GM23338 (cell line): ENCODE measurements at regions not wholly inside any gene's neighbourhood (a gene's known extent, or its start where the extent isn't known, plus 50 kb on each side); places are given as distances from the start of the nearest gene placed in this dataset.
A peak's percentile ranks its signal among the peaks of the same experiment; 100 is the strongest.

Experiments used
- ATAC-seq: fragments of 200-7000 bp; cut with Tn5 transposase; 3 replicates; pipeline ENCODE4 v1.9.1; 2020
- DNase-seq: peaks from one replicate; pipeline ENCODE4 v3.0.0-alpha.2; 2015; ENCODE audit warnings: low spot score
- H2AFZ ChIP-seq: fragments of 200-600 bp; sonication (generic); 2 replicates; pipeline ENCODE4 v1.8.0; 2016; ENCODE audit warnings: antibody characterized with exemption, mild to moderate bottlenecking, moderate library complexity
- H3F3A ChIP-seq: fragments of 200-600 bp; sonication (generic); replicated peaks from 2 replicates; pipeline ENCODE4 v1.8.0; 2017; ENCODE audit warnings: antibody characterized with exemption, mixed run types, low read depth
- H3K27ac ChIP-seq: fragments of 200-600 bp; sonication (generic); 2 replicates; pipeline ENCODE4 v1.6.1; 2016; ENCODE audit warnings: low read depth
- H3K27me3 ChIP-seq: fragments of 200-600 bp; sonication (generic); 2 replicates; pipeline ENCODE4 v1.8.0; 2016; ENCODE audit warnings: mild to moderate bottlenecking, mixed run types, moderate library complexity; ENCODE audit not compliant: insufficient read depth
- H3K36me3 ChIP-seq: fragments of 200-600 bp; sonication (generic); 2 replicates; pipeline ENCODE4 v1.8.0; 2016; ENCODE audit warnings: mild to moderate bottlenecking; ENCODE audit not compliant: insufficient read depth
- H3K4me1 ChIP-seq: fragments of 200-600 bp; sonication (generic); 2 replicates; pipeline ENCODE4 v1.8.0; 2016; ENCODE audit warnings: mild to moderate bottlenecking, moderate library complexity; ENCODE audit not compliant: insufficient read depth
- H3K4me2 ChIP-seq: fragments of 200-600 bp; sonication (generic); 2 replicates; pipeline ENCODE4 v1.7.1; 2017; ENCODE audit warnings: mixed run types
- H3K4me3 ChIP-seq: fragments of 200-600 bp; sonication (generic); 2 replicates; pipeline ENCODE4 v1.6.1; 2016; ENCODE audit warnings: mixed run types
- H3K79me2 ChIP-seq: fragments of 200-600 bp; sonication (generic); replicated peaks from 2 replicates; pipeline ENCODE4 v1.8.0; 2017; ENCODE audit warnings: mild to moderate bottlenecking; ENCODE audit not compliant: insufficient read depth
- H3K9me2 ChIP-seq: fragments of 200-600 bp; sonication (generic); 2 replicates; pipeline ENCODE4 v1.8.0; 2017; ENCODE audit not compliant: insufficient read depth
- H4K20me1 ChIP-seq: fragments of 200-600 bp; sonication (generic); replicated peaks from 2 replicates; pipeline ENCODE4 v1.8.0; 2017; ENCODE audit warnings: mild to moderate bottlenecking; ENCODE audit not compliant: insufficient read depth
- H3K27ac Mint-ChIP-seq: 2 replicates; pipeline ENCODE4 v1.8.0; 2020; ENCODE audit warnings: inconsistent platforms, mild to moderate bottlenecking, moderate library complexity, mixed read lengths
- H3K27me3 Mint-ChIP-seq: 3 replicates; pipeline ENCODE4 v1.8.0; 2022; ENCODE audit warnings: low read depth, mild to moderate bottlenecking, moderate library complexity, mixed read lengths, inconsistent platforms; ENCODE audit not compliant: insufficient read depth, poor library complexity
- H3K36me3 Mint-ChIP-seq: 3 replicates; pipeline ENCODE4 v1.8.0; 2021; ENCODE audit warnings: low read depth, mild to moderate bottlenecking, inconsistent platforms, moderate library complexity, mixed read lengths
- H3K4me1 Mint-ChIP-seq: 3 replicates; pipeline ENCODE4 v1.8.0; 2020; ENCODE audit warnings: mild to moderate bottlenecking, inconsistent platforms, mixed read lengths
- H3K4me3 Mint-ChIP-seq: 3 replicates; pipeline ENCODE4 v1.8.0; 2021; ENCODE audit warnings: moderate library complexity, mild to moderate bottlenecking, inconsistent platforms, mixed read lengths
- H3K9me3 Mint-ChIP-seq: 3 replicates; pipeline ENCODE4 v1.8.0; 2020; ENCODE audit warnings: moderate library complexity, mild to moderate bottlenecking, inconsistent platforms, mixed read lengths
- CREB1 ChIP-seq: fragments of 250-450 bp; sonication (Bioruptor Pico); IDR thresholded peaks from 2 replicates; pipeline ENCODE4 v1.5.0; 2020; ENCODE audit warnings: low read depth, mild to moderate bottlenecking, moderate library complexity
- EZH2 ChIP-seq: fragments of 200-600 bp; sonication (generic); IDR thresholded peaks from one replicate; pipeline ENCODE4 v1.8.0; 2017; ENCODE audit warnings: antibody characterized with exemption, mild to moderate bottlenecking, low read depth; ENCODE audit not compliant: unreplicated experiment
- EZH2phosphoT487 ChIP-seq: fragments of 200-600 bp; sonication (generic); IDR thresholded peaks from one replicate; pipeline ENCODE4 v1.8.1; 2018; ENCODE audit warnings: antibody characterized with exemption; ENCODE audit not compliant: unreplicated experiment
- JUNB ChIP-seq: IDR thresholded peaks from one replicate; pipeline ENCODE4 v1.6.1; 2016; ENCODE audit warnings: antibody characterized with exemption; ENCODE audit not compliant: unreplicated experiment
- NANOG ChIP-seq: IDR thresholded peaks from 2 replicates; pipeline ENCODE4 v1.6.1; 2016; ENCODE audit warnings: antibody characterized with exemption, borderline replicate concordance
- STAT1 ChIP-seq: IDR thresholded peaks from one replicate; pipeline ENCODE4 v1.6.1; 2016; ENCODE audit warnings: antibody characterized with exemption; ENCODE audit not compliant: unreplicated experiment
- ZNF114 ChIP-seq: fragments of 250-450 bp; sonication (Bioruptor Pico); IDR thresholded peaks from 2 replicates; pipeline ENCODE4 v1.5.0; 2020; ENCODE audit warnings: mild to moderate bottlenecking, moderate library complexity
- TF ChIP-seq, protein P1 (sequence below): IDR thresholded peaks from 2 replicates; pipeline ENCODE4 v1.6.1; 2016; ENCODE audit warnings: antibody characterized with exemption
- TF ChIP-seq, protein P2 (sequence below): IDR thresholded peaks from one replicate; pipeline ENCODE4 v1.6.1; 2018; ENCODE audit warnings: antibody characterized with exemption; ENCODE audit not compliant: unreplicated experiment

DNA sequence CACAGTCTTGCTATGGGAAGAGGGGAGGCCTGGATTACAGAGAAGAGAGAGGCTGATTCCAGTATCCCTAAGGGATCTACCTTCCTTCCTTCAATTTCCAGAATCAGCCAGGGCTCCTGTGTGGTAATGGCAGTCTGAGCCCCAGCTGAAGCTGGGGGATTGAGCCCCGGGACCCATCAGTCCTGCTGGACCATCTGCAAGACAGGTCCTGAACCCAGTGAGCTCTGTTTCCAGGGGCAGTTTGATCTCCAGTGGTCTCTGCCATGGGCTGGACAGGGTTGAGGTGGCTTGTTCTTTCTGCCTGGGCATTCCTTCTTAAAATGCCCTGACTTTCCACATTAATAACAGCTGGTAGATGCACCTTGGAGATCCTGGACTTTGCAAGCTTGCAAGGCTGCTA is 685.2 kb downstream of the TBL1XR1 start (continued):
- TF ChIP-seq, protein P1, sequence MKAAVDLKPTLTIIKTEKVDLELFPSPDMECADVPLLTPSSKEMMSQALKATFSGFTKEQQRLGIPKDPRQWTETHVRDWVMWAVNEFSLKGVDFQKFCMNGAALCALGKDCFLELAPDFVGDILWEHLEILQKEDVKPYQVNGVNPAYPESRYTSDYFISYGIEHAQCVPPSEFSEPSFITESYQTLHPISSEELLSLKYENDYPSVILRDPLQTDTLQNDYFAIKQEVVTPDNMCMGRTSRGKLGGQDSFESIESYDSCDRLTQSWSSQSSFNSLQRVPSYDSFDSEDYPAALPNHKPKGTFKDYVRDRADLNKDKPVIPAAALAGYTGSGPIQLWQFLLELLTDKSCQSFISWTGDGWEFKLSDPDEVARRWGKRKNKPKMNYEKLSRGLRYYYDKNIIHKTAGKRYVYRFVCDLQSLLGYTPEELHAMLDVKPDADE = no peak
- TF ChIP-seq CREB1 (no peak), STAT1 (no peak), EZH2phosphoT487 (no peak), NANOG (no peak), JUNB (no peak), EZH2 (no peak)

DNA sequence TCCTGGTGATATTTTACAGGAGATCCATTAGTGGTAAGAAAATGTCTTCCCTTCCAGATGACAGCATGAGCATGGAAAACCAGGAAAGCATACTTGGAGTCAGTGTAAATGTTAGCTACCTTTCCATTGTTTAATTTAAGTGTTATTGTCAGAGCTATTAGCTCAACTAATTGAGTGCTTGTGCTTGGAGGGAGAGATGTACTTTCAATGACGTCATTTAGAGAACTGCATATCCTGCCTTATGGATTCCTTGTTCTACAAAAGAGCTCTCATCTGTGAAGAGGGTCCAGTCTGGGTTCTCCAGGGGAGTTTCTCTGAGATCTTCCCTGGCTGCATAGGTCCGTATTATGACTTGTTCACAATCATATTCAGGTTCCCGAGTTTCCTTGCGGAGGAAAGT is 687.2 kb downstream of the TBL1XR1 start:
- 0 out of 2 replicates have a peak, but pooled peaks cover 7% of the 10 kb centered on the region for H3F3A ChIP-seq
- TF ChIP-seq, protein P1 = no peak
- H3K36me3 ChIP-seq = peaks cover 14% of the 10 kb centered on the region
- H3K9me2 ChIP-seq = 0 out of 2 replicates have a peak, but pooled peaks cover 14% of the 10 kb centered on the region
- H3K4me3 Mint-ChIP-seq = no peak overlapping the region
- no peak overlapping the region for H3K4me2 ChIP-seq
- no peak overlapping the region for H3K27ac ChIP-seq
- peaks cover 22% of the 10 kb centered on the region for H3K4me1 Mint-ChIP-seq
- peaks cover 3% of the 10 kb centered on the region for H3K27me3 Mint-ChIP-seq
- H3K27me3 ChIP-seq = no peaks in the 10 kb centered on the region
- H3K27ac Mint-ChIP-seq = no peak overlapping the region
- peaks cover 6% of the 10 kb centered on the region for H3K4me1 ChIP-seq
- no peak overlapping the region for H3K4me3 ChIP-seq
- H3K9me3 Mint-ChIP-seq = peaks cover 59% of the 10 kb centered on the region
- ATAC-seq (no peak), DNase-seq (no peak)
- no peak overlapping the region for H2AFZ ChIP-seq
- no peaks in the 10 kb centered on the region for H4K20me1 ChIP-seq
- peaks cover 74% of the 10 kb centered on the region for H3K36me3 Mint-ChIP-seq
- H3K79me2 ChIP-seq = no peaks in the 10 kb centered on the region

DNA sequence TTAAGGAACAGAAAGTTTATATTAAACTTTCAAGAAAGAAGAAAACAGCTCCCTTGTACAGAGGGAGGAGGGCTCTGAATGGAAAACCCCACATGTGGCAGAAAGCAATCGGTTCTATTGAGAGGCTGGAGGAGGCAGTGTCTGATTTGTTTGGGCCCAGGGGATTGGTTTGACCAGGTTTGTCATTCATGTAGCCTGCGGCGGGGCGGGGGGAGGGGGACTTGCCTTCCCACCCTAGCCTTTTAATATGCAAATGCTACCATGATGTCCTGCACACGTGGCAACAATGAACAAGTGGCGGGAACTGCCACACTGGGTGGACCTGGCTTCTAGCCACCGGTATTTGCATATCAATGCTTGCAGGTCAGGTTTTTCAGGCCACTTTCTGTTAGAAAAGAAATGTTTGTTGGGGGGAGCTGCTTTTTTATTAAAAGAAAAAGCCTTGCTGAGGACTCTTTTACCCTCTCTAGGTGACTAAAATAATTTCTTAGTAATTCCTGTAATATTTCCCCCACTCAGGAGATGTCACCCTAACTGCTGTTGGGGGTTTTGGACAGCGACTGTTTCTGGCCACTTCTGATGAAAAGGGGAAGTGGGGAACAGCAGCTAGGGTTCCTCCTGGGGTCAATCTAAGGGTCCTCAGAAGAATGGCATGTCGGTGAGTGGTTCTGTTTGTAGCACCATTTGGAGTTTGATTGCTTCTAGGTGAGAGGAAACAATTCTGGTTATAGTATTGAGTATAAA is 691.2 kb downstream of the TBL1XR1 start:
- H3K27ac ChIP-seq = peak overlapping the region; percentile 90
- peak; percentile 97 for ATAC-seq
- no peaks in the 10 kb centered on the region for H4K20me1 ChIP-seq
- Mint-ChIP-seq H3K27me3 (peaks cover 5% of the 10 kb centered on the region), H3K4me1 (peaks cover 23% of the 10 kb centered on the region), H3K36me3 (peaks cover 35% of the 10 kb centered on the region), H3K27ac (peak overlapping the region; percentile 94), H3K9me3 (peaks cover 20% of the 10 kb centered on the region), H3K4me3 (peak overlapping the region; percentile 12; the same call in 2 of the 3 replicates)
- H3K36me3 ChIP-seq = no peaks in the 10 kb centered on the region
- H3K4me3 ChIP-seq = no peak overlapping the region
- H3K9me2 ChIP-seq = 0 out of 2 replicates have a peak, but pooled peaks cover 11% of the 10 kb centered on the region
- peaks cover 15% of the 10 kb centered on the region for H3K4me1 ChIP-seq
- H2AFZ ChIP-seq = no peak overlapping the region
- no peaks in the 10 kb centered on the region for H3K79me2 ChIP-seq
- H3F3A ChIP-seq = no peaks in the 10 kb centered on the region
- no peaks in the 10 kb centered on the region for H3K27me3 ChIP-seq
- peak overlapping the region; percentile 39 for H3K4me2 ChIP-seq
- DNase-seq = peak; percentile 96
- TF ChIP-seq EZH2phosphoT487 = no peak
- TF ChIP-seq ZNF114 (CRISPR knock-in tag) = no peak; the same call in 1 of the 2 replicates
- no peak for TF ChIP-seq JUNB
- TF ChIP-seq, protein P2, sequence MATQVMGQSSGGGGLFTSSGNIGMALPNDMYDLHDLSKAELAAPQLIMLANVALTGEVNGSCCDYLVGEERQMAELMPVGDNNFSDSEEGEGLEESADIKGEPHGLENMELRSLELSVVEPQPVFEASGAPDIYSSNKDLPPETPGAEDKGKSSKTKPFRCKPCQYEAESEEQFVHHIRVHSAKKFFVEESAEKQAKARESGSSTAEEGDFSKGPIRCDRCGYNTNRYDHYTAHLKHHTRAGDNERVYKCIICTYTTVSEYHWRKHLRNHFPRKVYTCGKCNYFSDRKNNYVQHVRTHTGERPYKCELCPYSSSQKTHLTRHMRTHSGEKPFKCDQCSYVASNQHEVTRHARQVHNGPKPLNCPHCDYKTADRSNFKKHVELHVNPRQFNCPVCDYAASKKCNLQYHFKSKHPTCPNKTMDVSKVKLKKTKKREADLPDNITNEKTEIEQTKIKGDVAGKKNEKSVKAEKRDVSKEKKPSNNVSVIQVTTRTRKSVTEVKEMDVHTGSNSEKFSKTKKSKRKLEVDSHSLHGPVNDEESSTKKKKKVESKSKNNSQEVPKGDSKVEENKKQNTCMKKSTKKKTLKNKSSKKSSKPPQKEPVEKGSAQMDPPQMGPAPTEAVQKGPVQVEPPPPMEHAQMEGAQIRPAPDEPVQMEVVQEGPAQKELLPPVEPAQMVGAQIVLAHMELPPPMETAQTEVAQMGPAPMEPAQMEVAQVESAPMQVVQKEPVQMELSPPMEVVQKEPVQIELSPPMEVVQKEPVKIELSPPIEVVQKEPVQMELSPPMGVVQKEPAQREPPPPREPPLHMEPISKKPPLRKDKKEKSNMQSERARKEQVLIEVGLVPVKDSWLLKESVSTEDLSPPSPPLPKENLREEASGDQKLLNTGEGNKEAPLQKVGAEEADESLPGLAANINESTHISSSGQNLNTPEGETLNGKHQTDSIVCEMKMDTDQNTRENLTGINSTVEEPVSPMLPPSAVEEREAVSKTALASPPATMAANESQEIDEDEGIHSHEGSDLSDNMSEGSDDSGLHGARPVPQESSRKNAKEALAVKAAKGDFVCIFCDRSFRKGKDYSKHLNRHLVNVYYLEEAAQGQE = peak; percentile 7
- peak; percentile 86 for TF ChIP-seq NANOG
- TF ChIP-seq CREB1 = peak; percentile 78
- TF ChIP-seq, protein P1 = no peak
